Transverse colon (tissue), 4 donors: ENCODE measurements at regions not wholly inside any gene's neighbourhood (a gene's known extent, or its start where the extent isn't known, plus 50 kb on each side); places are given as distances from the start of the nearest gene placed in this dataset.

Source experiments
- CTCF ChIP-seq, 5 experiments: fragments of 200-600 bp in 3 of 5; fragments of 450-650 bp in 2 of 5; sonication (generic) in 3 of 5; IDR thresholded peaks; 1 replicate in 2 of 5; 2 replicates in 3 of 5; pipeline ENCODE4 v1.5.1; 2016 to 2017; ENCODE audit warnings: antibody characterized with exemption in 5 of 5, inconsistent platforms in 3 of 5, mild to moderate bottlenecking in 2 of 5, moderate library complexity in 1 of 5
- EP300 ChIP-seq: sonication (generic); formaldehyde crosslinking; IDR thresholded peaks from one replicate; pipeline ENCODE4 v1.6.1; 2017; ENCODE audit warnings: antibody characterized with exemption, low read depth
- POLR2AphosphoS5 ChIP-seq, 3 donors: sonication (generic); formaldehyde crosslinking; IDR thresholded peaks; one replicate each; pipeline ENCODE4 v1.6.1; 2016; ENCODE audit warnings: antibody characterized with exemption in 3 of 3

DNA sequence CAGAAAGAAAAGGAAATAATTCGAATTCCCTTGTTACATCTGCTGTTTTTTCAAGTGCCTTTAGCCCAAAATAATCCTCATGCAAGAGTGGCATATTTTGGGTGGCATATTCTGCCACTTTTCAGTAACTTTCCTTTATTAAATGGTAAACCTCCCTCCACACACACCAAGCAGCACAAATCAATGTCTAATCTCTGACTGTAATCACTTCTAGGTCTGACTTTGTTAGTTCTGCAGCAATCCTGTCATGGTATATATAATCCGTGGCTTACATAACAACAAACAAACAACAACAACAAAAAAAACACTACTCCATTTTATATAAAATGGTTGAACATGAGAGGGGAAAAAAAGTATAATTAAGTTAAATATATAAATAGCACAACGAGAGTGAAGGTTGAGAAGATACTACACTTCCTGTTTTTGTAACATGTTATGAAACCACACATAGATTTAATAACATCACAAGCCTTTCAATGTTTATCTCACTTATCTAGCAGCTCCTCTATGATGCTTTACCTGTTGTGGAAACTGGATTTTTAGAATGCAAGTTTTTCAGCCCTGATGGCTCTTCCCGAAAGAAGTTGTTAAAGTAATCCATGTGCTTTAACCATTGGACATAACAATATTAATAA is 715.4 kb downstream of the GRXCR1 start:
- no peak for TF ChIP-seq CTCF (IDR thresholded peaks at IDR 0.05)
- TF ChIP-seq POLR2AphosphoS5 (IDR thresholded peaks at IDR 0.05) = no peak
- no peak for TF ChIP-seq EP300
